ENCODE measurements at regions not wholly inside any gene's neighbourhood (a gene's known extent, or its start where the extent isn't known, plus 50 kb on each side); places are given as distances from the start of the nearest gene placed in this dataset.

GRCh38 chr15:93296759-93297500 lies 207.9 kb upstream of the RGMA start:
- Histone ChIP-seq H3K4me3 (no peak overlapping the region), H3K27ac (no peak overlapping the region), H3K36me3 (no peaks in the 10 kb centered on the region), H3K4me1 (no peaks in the 10 kb centered on the region), H3K27me3 (no peaks in the 10 kb centered on the region), H3K9me3 (no peaks in the 10 kb centered on the region)
- no peak for TF ChIP-seq CTCF (IDR thresholded peaks at IDR 0.05)
- intact Hi-C loops (cut with DNase I) = no loop called here
- no peak for DNase-seq (ENCODE audit: low spot score in 2 of 2)

- no peak for TF ChIP-seq CTCF (IDR thresholded peaks at IDR 0.05)
- intact Hi-C loops (cut with DNase I) = no loop called here
- Histone ChIP-seq H3K4me1 (no peaks in the 10 kb centered on the region), H3K4me3 (no peak overlapping the region), H3K27me3 (no peaks in the 10 kb centered on the region), H3K9me3 (no peaks in the 10 kb centered on the region), H3K27ac (no peak overlapping the region), H3K36me3 (no peaks in the 10 kb centered on the region)
- no peak for DNase-seq (ENCODE audit: low spot score in 2 of 2)
These were observed 205.9 kb upstream of the RGMA start for GRCh38 chr15:93294896-93295295.

GRCh38 chr15:93294066-93294465 lies 205.1 kb upstream of the RGMA start:
- Histone ChIP-seq H3K36me3 (no peaks in the 10 kb centered on the region), H3K27ac (no peak overlapping the region), H3K27me3 (no peaks in the 10 kb centered on the region), H3K4me3 (no peak overlapping the region), H3K9me3 (no peaks in the 10 kb centered on the region), H3K4me1 (no peaks in the 10 kb centered on the region)
- TF ChIP-seq CTCF (IDR thresholded peaks at IDR 0.05) = no peak
- intact Hi-C loops (cut with DNase I) = no loop called here
- DNase-seq (ENCODE audit: low spot score in 2 of 2) = no peak

- DNase-seq (ENCODE audit: low spot score in 2 of 2) = no peak
- Histone ChIP-seq H3K4me1 (no peaks in the 10 kb centered on the region), H3K36me3 (no peaks in the 10 kb centered on the region), H3K27ac (no peak overlapping the region), H3K27me3 (no peaks in the 10 kb centered on the region), H3K9me3 (no peaks in the 10 kb centered on the region), H3K4me3 (no peak overlapping the region)
- TF ChIP-seq CTCF (IDR thresholded peaks at IDR 0.05) = no peak
- intact Hi-C loops (cut with DNase I) = no loop called here
These were observed 202.4 kb upstream of the RGMA start for GRCh38 chr15:93291380-93291779.

- H3K4me3 ChIP-seq = no peak overlapping the region
- H3K9me3 ChIP-seq = no peaks in the 10 kb centered on the region
- no peak for DNase-seq (ENCODE audit: low spot score in 2 of 2)
- no peaks in the 10 kb centered on the region for H3K36me3 ChIP-seq
- intact Hi-C loops (cut with DNase I) = no loop called here
- no peak for TF ChIP-seq CTCF (IDR thresholded peaks at IDR 0.05)
- no peaks in the 10 kb centered on the region for H3K4me1 ChIP-seq
- no peak overlapping the region for H3K27ac ChIP-seq
- H3K27me3 ChIP-seq = no peaks in the 10 kb centered on the region
These were observed 201.6 kb upstream of the RGMA start for GRCh38 chr15:93290618-93290946.

Measured in ascending aorta (tissue), 2 donors.